ENCODE measurements at regions not wholly inside any gene's neighbourhood (a gene's known extent, or its start where the extent isn't known, plus 50 kb on each side); places are given as distances from the start of the nearest gene placed in this dataset.

GRCh38 chr1:221494670-221495069 is 247.2 kb downstream of the DUSP10 start:
- H4K20me1 ChIP-seq (ENCODE audit: insufficient read depth) = no peaks in the 10 kb centered on the region
- TF ChIP-seq RAD21 (IDR thresholded peaks at IDR 0.05; ENCODE audit: low read length) (no peak), USF2 (IDR thresholded peaks at IDR 0.05; ENCODE audit: borderline replicate concordance, low read depth, low read length) (no peak), SMC3 (IDR thresholded peaks at IDR 0.05; ENCODE audit: low read depth, low read length) (no peak), PBX3 (IDR thresholded peaks at IDR 0.05) (no peak), SIN3A (IDR thresholded peaks at IDR 0.05; ENCODE audit: borderline replicate concordance, low read depth, low read length) (no peak), IRF3 (IDR thresholded peaks at IDR 0.05; ENCODE audit: low read depth, low read length) (no peak), RXRA (IDR thresholded peaks at IDR 0.05; ENCODE audit: borderline replicate concordance, low read depth) (no peak), RCOR1 (IDR thresholded peaks at IDR 0.05; ENCODE audit: low read length) (no peak), MEF2A (IDR thresholded peaks at IDR 0.05; ENCODE audit: borderline replicate concordance, low read depth) (no peak), TEAD4 (IDR thresholded peaks at IDR 0.05; ENCODE audit: borderline replicate concordance, insufficient read depth) (no peak), FOXJ3 (CRISPR knock-in tag; IDR thresholded peaks at IDR 0.05) (no peak)
- no peak overlapping the region for H3K4me3 ChIP-seq (ENCODE audit: low read depth in 2 of 2, low read length in 1 of 2)
- H3K27me3 ChIP-seq (ENCODE audit: insufficient read depth) = no peaks in the 10 kb centered on the region
- no peaks in the 10 kb centered on the region for H3K9me2 ChIP-seq
- no peak overlapping the region for H2AFZ ChIP-seq (ENCODE audit: low read depth)
- no peak overlapping the region for H3K4me2 ChIP-seq
- no peak overlapping the region for H3K9ac ChIP-seq
- no peaks in the 10 kb centered on the region for H3K79me2 ChIP-seq (ENCODE audit: insufficient read depth)
- H3K4me1 ChIP-seq (ENCODE audit: control insufficient read depth in 1 of 2, insufficient read depth in 2 of 2, low read depth in 1 of 2, low read length in 1 of 2) = no peaks in the 10 kb centered on the region; a peak in 1 of 4 replicates
- no peaks in the 10 kb centered on the region for H3K9me3 ChIP-seq
- H3K27ac ChIP-seq (ENCODE audit: low read depth in 2 of 2, low read length in 1 of 2) = no peak overlapping the region
- CTCF ChIA-PET = interaction anchor here (0.9 to 1.6 kb wide), 2 partner anchors 10 to 247 kb away, joined by 3 to 4 read pairs; partner anchors contain the start of gene DUSP10
- no peak for DNase-seq
- WGBS (ENCODE audit: low lambda C conversion rate) = 75% methylated on average over 2 of the region's 2 CpGs
- no peaks in the 10 kb centered on the region for H3F3A ChIP-seq (replicated peaks; ENCODE audit: insufficient read depth)
- H3K36me3 ChIP-seq (replicated peaks in 1 of 2; ENCODE audit: control insufficient read depth in 1 of 2, insufficient read depth in 2 of 2, low read length in 1 of 2) = no peaks in the 10 kb centered on the region
- POLR2A ChIA-PET = interaction anchor here (0.7 kb wide), 1 partner anchor 424 kb away, joined by 3 read pairs; no protein-coding TSS in a partner anchor

GRCh38 chr1:221497046-221497445 is 244.8 kb downstream of the DUSP10 start:
- DNase-seq = no peak
- no peak overlapping the region for H3K4me2 ChIP-seq
- no peaks in the 10 kb centered on the region for H3F3A ChIP-seq (replicated peaks; ENCODE audit: insufficient read depth)
- no peaks in the 10 kb centered on the region for H3K79me2 ChIP-seq (ENCODE audit: insufficient read depth)
- no peak overlapping the region for H3K9ac ChIP-seq
- ChIA-PET POLR2A (no interaction called here), CTCF (interaction anchor here (1.0 kb wide), 2 partner anchors 23 to 233 kb away, joined by 3 to 4 read pairs; no protein-coding TSS in a partner anchor)
- H4K20me1 ChIP-seq (ENCODE audit: insufficient read depth) = no peaks in the 10 kb centered on the region
- no peaks in the 10 kb centered on the region for H3K36me3 ChIP-seq (replicated peaks in 1 of 2; ENCODE audit: control insufficient read depth in 1 of 2, insufficient read depth in 2 of 2, low read length in 1 of 2)
- 79% methylated on average over 3 of the region's 3 CpGs for WGBS (ENCODE audit: low lambda C conversion rate)
- H2AFZ ChIP-seq (ENCODE audit: low read depth) = no peak overlapping the region
- no peak overlapping the region for H3K27ac ChIP-seq (ENCODE audit: low read depth in 2 of 2, low read length in 1 of 2)
- H3K4me1 ChIP-seq (ENCODE audit: control insufficient read depth in 1 of 2, insufficient read depth in 2 of 2, low read depth in 1 of 2, low read length in 1 of 2) = no peaks in the 10 kb centered on the region; a peak in 1 of 4 replicates
- no peaks in the 10 kb centered on the region for H3K9me3 ChIP-seq
- no peaks in the 10 kb centered on the region for H3K27me3 ChIP-seq (ENCODE audit: insufficient read depth)
- no peak overlapping the region for H3K4me3 ChIP-seq (ENCODE audit: low read depth in 2 of 2, low read length in 1 of 2)
- H3K9me2 ChIP-seq = no peaks in the 10 kb centered on the region
- no peak for TF ChIP-seq USF2 (IDR thresholded peaks at IDR 0.05; ENCODE audit: borderline replicate concordance, low read depth, low read length)
- TF ChIP-seq CHD2 (IDR thresholded peaks at IDR 0.05; ENCODE audit: low read length, partially characterized antibody) = no peak
- no peak for TF ChIP-seq EP300 (IDR thresholded peaks at IDR 0.05; ENCODE audit: borderline replicate concordance in 1 of 2, low read depth in 1 of 2, low read length in 1 of 2)
- no peak for TF ChIP-seq SIN3A (IDR thresholded peaks at IDR 0.05; ENCODE audit: borderline replicate concordance, low read depth, low read length)
- no peak for TF ChIP-seq JUND (IDR thresholded peaks at IDR 0.05)
- no peak for TF ChIP-seq TEAD4 (IDR thresholded peaks at IDR 0.05; ENCODE audit: borderline replicate concordance, insufficient read depth)
- no peak for TF ChIP-seq CTCF (IDR thresholded peaks at IDR 0.05)
- no peak for TF ChIP-seq ZBTB33 (IDR thresholded peaks at IDR 0.05; ENCODE audit: borderline replicate concordance, low read depth)
- no peak for TF ChIP-seq FOSL2 (IDR thresholded peaks at IDR 0.05; ENCODE audit: borderline replicate concordance, low read depth)
- TF ChIP-seq RFX5 (IDR thresholded peaks at IDR 0.05; ENCODE audit: low read length) = no peak
- no peak for TF ChIP-seq MEF2A (IDR thresholded peaks at IDR 0.05; ENCODE audit: borderline replicate concordance, low read depth)
- no peak for TF ChIP-seq GABPA (IDR thresholded peaks at IDR 0.05; ENCODE audit: low read depth)
- TF ChIP-seq NFIC (IDR thresholded peaks at IDR 0.05; ENCODE audit: borderline replicate concordance) = no peak
